Jurkat, Clone E6-1 (cell line): ENCODE measurements at regions not wholly inside any gene's neighbourhood (a gene's known extent, or its start where the extent isn't known, plus 50 kb on each side); places are given as distances from the start of the nearest gene placed in this dataset.
A peak's percentile ranks its signal among the peaks of the same experiment; 100 is the strongest.

Experiments
- DNase-seq: peaks from one replicate; pipeline ENCODE4 v3.0.0-alpha.2; 2011; ENCODE audit warnings: low read depth, low spot score
- H3K4me3 ChIP-seq: 2 replicates; pipeline ENCODE4 v1.5.1; 2011; ENCODE audit warnings: mild to moderate bottlenecking, low read length, control low read depth, moderate library complexity

- no peak overlapping the region for H3K4me3 ChIP-seq
- no peak for DNase-seq
Measured at GRCh38 chr4:11768251-11768972, 339.7 kb upstream of the HS3ST1 start.

- DNase-seq: peak; percentile 34
Measured at GRCh38 chr4:11765849-11766453, 337.3 kb upstream of the HS3ST1 start.

GRCh38 chr4:11748164-11748872 is 319.6 kb upstream of the HS3ST1 start:
- H3K4me3 ChIP-seq: no peak overlapping the region
- no peak for DNase-seq

More at GRCh38 chr4:11765849-11766453, 337.3 kb upstream of the HS3ST1 start:
- H3K4me3 ChIP-seq: no peak overlapping the region

DNA sequence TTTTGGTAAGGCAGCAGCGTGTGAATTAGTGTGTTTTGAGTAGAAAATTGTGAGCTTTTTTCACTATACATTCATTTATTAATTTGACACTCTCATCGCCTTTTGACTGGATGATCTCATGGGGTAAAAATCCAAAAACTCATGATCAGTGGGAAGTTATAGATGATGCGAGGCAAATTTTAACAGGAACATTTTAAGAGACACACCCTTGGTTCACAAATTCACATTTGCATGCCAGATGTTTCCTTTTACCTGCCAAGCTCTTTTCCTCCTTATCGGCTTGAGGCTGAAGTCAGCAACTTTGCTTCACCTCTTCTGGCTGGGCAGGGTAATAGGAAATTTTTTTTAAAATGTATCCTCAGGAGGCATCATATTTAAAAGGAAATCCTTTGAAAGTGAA is 318.0 kb upstream of the HS3ST1 start:
- no peak overlapping the region for H3K4me3 ChIP-seq
- no peak for DNase-seq

DNA sequence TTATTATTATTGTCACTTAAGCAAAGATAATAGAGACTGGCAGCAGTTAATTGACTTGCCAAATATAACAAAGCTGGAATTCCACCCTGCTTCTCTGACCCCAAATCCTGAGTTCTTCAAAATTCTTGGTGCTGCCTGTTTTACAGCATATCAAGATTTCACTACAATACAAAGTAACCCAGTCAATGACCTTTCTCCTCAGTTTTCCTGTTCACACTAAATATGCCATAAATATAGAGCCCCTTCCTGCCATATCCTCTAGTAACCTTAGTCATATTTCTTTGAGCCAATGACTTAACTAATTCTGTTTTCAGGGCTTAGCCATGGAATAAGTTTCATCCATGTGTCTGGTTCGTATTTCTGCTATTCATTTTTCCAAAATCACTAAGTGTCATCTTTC is 315.3 kb upstream of the HS3ST1 start:
- DNase-seq: no peak
- H3K4me3 ChIP-seq: no peak overlapping the region

DNA sequence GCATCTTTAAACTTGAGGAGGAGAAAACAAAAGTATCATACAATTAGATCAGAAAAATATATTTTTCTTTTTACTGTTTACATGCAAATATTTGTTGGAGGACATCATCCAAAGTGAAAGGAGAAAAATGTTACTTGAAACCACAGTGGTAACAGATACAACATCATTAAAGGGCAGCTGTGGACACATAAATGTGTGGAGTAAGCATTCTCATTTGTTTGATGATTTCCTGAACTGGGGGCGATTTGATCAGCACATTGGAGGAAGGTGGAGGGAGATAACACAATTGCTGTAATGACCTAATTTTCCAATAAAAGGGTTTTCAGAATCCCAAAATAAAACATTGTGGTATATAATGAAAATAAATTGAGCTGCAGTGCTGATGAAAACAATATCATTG is 314.5 kb upstream of the HS3ST1 start:
- H3K4me3 ChIP-seq: no peak overlapping the region
- DNase-seq: no peak

GRCh38 chr4:11741190-11741652 is 312.5 kb upstream of the HS3ST1 start:
- no peak for DNase-seq
- H3K4me3 ChIP-seq: no peak overlapping the region

GRCh38 chr4:11739992-11740391 is 311.3 kb upstream of the HS3ST1 start:
- no peak for DNase-seq
- no peak overlapping the region for H3K4me3 ChIP-seq

DNA sequence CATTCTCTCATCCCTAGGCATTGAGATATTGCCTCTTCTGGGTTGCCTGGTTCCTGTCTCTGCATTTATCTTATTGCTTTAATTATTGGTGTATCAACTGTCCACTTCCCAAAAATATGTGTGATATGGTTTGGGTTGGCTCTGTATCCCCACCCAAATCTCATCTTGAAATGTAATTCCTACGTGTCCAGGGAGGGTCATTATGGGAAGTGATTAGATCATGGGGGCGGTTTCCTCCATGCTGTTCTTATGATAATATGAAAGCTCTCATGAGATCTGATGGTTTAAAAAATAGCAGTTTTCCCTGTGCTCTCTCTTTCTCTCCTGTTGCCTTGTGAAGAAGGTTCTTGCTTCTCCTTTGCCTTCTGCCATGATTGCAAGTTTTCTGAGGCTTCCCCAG is 308.3 kb upstream of the HS3ST1 start:
- H3K4me3 ChIP-seq: no peak overlapping the region
- no peak for DNase-seq

GRCh38 chr4:11735651-11736050 is 307.0 kb upstream of the HS3ST1 start:
- DNase-seq: no peak

DNA sequence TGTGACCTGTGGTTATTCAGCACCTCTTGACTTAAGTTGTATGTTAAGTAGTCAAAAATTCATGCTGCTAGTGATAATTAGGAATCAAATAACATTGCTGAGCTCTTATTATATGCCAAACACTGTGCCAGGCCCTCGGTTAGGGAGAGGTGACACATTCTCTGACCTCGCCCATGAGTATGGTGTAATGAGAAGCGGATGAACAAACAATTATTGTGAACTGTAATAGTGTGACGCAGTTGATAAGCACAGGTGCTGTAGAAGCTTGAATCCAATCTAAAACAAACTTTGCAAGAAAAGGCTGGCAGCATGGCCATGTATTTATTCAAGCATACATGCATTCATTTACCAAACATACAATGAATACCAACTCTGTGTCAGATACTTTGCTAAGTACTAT is 303.5 kb upstream of the HS3ST1 start:
- H3K4me3 ChIP-seq: no peak overlapping the region
- no peak for DNase-seq

More at GRCh38 chr4:11735651-11736050, 307.0 kb upstream of the HS3ST1 start:
- H3K4me3 ChIP-seq: no peak overlapping the region

- no peak overlapping the region for H3K4me3 ChIP-seq
- no peak for DNase-seq
Measured at GRCh38 chr4:11730545-11730944, 301.9 kb upstream of the HS3ST1 start.

DNA sequence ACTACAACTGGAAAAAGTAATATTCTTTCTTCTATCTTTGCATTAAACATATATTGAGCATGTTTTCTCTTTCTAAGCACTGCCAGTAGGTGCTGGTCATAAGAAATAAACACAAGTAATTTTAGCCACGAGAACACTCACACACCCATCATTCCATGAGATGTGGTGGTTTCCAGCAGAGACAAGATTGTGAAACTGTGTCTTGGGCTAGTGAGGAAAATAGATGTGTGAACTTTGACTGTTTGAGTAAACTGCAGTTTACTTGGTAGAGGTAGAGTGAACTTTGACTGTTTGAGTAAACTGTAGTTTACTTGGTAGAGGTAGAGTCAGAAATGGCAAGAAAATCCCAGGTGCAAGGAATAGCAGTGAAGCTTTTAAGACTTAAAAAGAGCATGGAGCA is 300.9 kb upstream of the HS3ST1 start:
- DNase-seq: no peak
- no peak overlapping the region for H3K4me3 ChIP-seq

DNA sequence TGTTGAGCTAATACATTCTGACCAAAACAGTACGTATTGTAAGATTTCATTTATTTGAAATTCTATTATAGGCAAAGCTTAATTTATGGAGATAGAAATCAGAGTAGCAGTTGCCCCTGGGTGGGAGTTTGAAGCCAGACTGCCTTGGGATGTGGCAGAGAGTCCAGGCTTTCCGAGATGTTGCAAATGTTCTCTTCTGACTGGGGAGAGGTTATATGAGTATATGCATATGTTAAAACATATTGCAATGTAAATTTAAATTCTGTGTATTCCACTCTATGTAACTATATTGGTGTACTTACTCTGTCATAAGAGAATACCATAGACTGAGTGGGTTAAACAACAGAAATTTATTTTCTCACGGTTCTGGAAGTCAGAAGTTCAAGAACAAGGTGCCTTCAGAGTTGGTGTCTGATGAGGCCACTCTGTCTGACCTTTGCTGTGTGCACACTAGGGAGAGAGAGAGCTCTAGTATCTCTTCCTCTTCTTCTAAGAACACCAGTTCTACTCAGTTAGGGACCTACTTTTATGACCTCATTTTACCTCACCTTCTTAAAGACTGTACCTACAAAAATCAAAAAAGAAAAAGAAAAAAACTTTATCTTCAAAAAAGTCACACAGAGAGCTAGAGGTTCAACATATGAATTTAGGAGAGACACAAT is 299.3 kb upstream of the HS3ST1 start:
- no peak for DNase-seq
- H3K4me3 ChIP-seq: no peak overlapping the region

DNA sequence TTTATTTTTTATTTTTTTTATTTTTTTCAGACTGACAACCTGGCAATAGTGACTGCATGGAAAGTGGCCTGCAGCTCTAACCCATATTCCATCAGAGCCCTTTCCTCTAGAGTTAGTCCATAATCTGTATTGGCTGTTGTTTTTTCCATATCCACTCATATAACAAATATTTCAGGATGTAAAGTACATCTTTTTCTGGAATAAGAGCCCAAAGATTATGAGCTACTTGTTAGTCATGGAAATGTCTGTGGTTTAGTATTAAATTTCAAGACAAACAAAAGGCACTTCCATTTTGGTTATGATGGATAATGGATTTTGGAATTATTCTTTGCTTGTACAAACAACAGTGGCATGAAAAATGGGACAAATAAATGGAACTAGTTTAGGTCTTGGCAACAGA is 296.0 kb upstream of the HS3ST1 start:
- DNase-seq: no peak

GRCh38 chr4:11722223-11722622 is 293.5 kb upstream of the HS3ST1 start:
- H3K4me3 ChIP-seq: no peak overlapping the region
- no peak for DNase-seq

More for the DNA sequence above, 296.0 kb upstream of the HS3ST1 start:
- H3K4me3 ChIP-seq: no peak overlapping the region

- H3K4me3 ChIP-seq: no peak overlapping the region
- no peak for DNase-seq
Measured at GRCh38 chr4:11720292-11720691, 291.6 kb upstream of the HS3ST1 start.

GRCh38 chr4:11719879-11720278 is 291.2 kb upstream of the HS3ST1 start:
- DNase-seq: no peak
- no peak overlapping the region for H3K4me3 ChIP-seq

DNA sequence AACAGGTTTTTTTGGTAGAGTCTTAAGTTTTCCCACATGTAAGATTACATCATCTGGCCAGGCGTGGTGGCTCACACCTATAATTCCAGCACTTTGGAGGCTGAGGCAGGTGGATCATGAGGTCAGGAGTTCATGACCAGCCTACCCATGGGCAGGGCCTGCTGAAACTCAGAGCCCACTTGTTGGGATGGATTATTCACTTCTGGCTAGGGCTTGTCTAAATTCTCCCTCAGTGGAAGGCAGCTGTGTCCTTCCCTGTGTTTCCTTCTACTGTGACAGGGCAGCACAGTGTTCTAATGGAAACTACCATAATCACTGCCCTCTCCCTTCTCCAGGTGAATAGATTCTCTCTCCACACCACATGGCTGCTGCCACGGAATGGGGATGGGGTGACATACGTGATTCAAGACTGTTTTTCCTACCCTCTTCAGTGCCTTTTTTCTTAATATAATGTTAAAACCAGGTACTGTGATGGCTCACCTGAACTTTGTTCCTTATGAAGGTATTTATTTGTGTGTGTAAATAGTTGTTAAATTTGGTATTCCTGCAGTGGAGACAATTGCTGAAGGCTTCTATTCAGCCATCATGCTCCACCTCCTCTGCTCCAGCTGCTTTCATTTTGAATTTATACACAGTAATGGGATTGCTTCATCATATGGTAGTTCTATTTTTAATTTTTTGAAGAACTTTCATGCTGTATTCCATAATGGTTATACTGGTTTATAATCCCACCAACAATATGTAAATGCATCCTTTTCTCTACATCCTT is 287.2 kb upstream of the HS3ST1 start:
- DNase-seq: no peak
- H3K4me3 ChIP-seq: no peak overlapping the region
